Glutamatergic neuron (in vitro differentiated cells): ENCODE measurements at regions not wholly inside any gene's neighbourhood (a gene's known extent, or its start where the extent isn't known, plus 50 kb on each side); places are given as distances from the start of the nearest gene placed in this dataset.

Experiments
- DNase-seq: peaks from one replicate; pipeline ENCODE4 v3.0.0; 2022
- H3K27ac Mint-ChIP-seq: one replicate; pipeline ENCODE4 v1.8.0; 2020; ENCODE audit warnings: mild to moderate bottlenecking, mixed read lengths, inconsistent platforms; ENCODE audit not compliant: unreplicated experiment
- H3K27me3 Mint-ChIP-seq: one replicate; pipeline ENCODE4 v1.8.0; 2020; ENCODE audit warnings: mild to moderate bottlenecking, moderate library complexity, mixed read lengths, inconsistent platforms; ENCODE audit not compliant: unreplicated experiment
- H3K36me3 Mint-ChIP-seq: one replicate; pipeline ENCODE4 v1.8.0; 2020; ENCODE audit warnings: mild to moderate bottlenecking, mixed read lengths, inconsistent platforms; ENCODE audit not compliant: unreplicated experiment
- H3K4me1 Mint-ChIP-seq: one replicate; pipeline ENCODE4 v1.8.0; 2020; ENCODE audit warnings: mild to moderate bottlenecking, low read depth, mixed read lengths, inconsistent platforms; ENCODE audit not compliant: unreplicated experiment
- H3K4me3 Mint-ChIP-seq: one replicate; pipeline ENCODE4 v1.8.0; 2020; ENCODE audit warnings: mild to moderate bottlenecking, mixed read lengths, inconsistent platforms; ENCODE audit not compliant: unreplicated experiment
- H3K9me3 Mint-ChIP-seq: one replicate; pipeline ENCODE4 v1.8.0; 2020; ENCODE audit warnings: mild to moderate bottlenecking, moderate library complexity, mixed read lengths, inconsistent platforms; ENCODE audit not compliant: unreplicated experiment
- CTCF ChIP-seq: fragments of 200-600 bp; sonication (generic); IDR thresholded peaks from one replicate; pipeline ENCODE4 v1.5.0; 2021; ENCODE audit not compliant: partially characterized antibody, unreplicated experiment

DNA sequence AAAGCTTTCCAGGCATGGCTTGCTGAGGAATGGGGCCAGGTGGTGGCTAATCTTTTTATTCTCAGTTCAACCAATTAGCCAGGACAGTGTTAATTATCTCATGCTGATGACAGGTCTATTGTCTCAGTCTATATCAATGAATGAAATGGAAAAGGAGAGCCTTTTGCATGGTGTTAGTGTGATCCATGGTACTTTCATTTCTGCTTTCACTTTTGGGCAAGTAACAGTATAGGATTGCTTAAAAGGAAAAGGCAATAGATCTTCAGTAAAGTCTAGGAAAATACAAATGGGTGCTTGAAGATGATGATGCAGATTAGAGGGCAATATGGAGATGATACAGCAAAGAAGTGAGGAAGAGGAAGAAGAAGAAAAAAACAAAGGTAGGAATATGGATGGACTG lies 430.3 kb downstream of the TFAP2A start:
- TF ChIP-seq CTCF = no peak
- Mint-ChIP-seq H3K27ac (no peak overlapping the region), H3K4me3 (no peak overlapping the region), H3K4me1 (no peaks in the 10 kb centered on the region), H3K27me3 (peaks cover 2% of the 10 kb centered on the region), H3K36me3 (no peaks in the 10 kb centered on the region), H3K9me3 (no peaks in the 10 kb centered on the region)
- no peak for DNase-seq

DNA sequence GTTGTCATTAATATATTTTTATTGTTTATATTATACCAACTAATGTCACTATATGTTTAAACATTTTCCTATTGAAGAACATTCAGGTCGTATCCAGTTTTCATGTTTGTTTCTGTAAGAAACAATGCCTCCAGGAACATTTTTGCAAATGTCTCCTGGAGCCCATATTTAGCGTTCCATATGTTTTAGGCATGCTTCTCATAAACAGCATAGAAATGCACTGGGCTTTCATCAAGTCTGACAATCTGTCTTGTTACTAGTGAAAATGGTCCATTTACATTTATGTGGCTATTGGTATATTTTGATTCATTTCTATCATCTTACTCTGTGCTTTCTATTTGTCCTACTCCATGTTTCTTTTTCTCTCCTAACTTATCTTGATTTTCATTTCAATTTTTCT lies 431.7 kb downstream of the TFAP2A start:
- TF ChIP-seq CTCF = no peak
- Mint-ChIP-seq H3K4me3 (no peak overlapping the region), H3K4me1 (no peaks in the 10 kb centered on the region), H3K9me3 (no peaks in the 10 kb centered on the region), H3K36me3 (no peaks in the 10 kb centered on the region), H3K27ac (no peak overlapping the region), H3K27me3 (peaks cover 3% of the 10 kb centered on the region)
- DNase-seq = no peak

GRCh38 chr6:9982215-9982614 lies 432.7 kb downstream of the TFAP2A start:
- Mint-ChIP-seq H3K4me1 (no peaks in the 10 kb centered on the region), H3K27me3 (peaks cover 1% of the 10 kb centered on the region), H3K36me3 (no peaks in the 10 kb centered on the region), H3K27ac (no peak overlapping the region), H3K9me3 (no peaks in the 10 kb centered on the region), H3K4me3 (no peak overlapping the region)
- no peak for DNase-seq
- no peak for TF ChIP-seq CTCF

DNA sequence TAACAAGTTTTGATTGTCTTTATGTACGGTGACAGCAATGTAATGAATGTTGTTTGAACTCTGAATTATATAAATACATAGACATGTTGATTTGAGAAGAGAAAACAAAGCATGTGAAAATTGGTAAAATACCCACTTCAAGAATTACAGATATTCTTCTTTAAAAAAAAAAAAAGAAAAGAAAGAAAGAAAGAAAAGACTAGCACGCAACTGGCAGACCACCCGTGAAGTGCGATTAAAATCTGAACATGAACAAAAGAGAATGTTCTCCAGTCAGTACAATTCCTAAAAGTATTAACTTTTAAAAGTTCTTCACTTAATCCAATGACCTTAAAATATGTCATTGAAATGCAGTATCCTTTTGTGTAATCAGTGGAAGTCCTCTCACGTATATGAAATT lies 434.9 kb downstream of the TFAP2A start:
- Mint-ChIP-seq H3K9me3 (no peaks in the 10 kb centered on the region), H3K4me3 (no peak overlapping the region), H3K4me1 (no peaks in the 10 kb centered on the region), H3K36me3 (no peaks in the 10 kb centered on the region), H3K27ac (no peak overlapping the region), H3K27me3 (peaks cover 1% of the 10 kb centered on the region)
- no peak for TF ChIP-seq CTCF
- no peak for DNase-seq

GRCh38 chr6:9978480-9978879 lies 436.4 kb downstream of the TFAP2A start:
- peaks cover 1% of the 10 kb centered on the region for H3K27me3 Mint-ChIP-seq
- no peaks in the 10 kb centered on the region for H3K4me1 Mint-ChIP-seq
- no peak for TF ChIP-seq CTCF
- peaks cover under 1% of the 10 kb centered on the region for H3K9me3 Mint-ChIP-seq
- H3K4me3 Mint-ChIP-seq = no peak overlapping the region
- no peaks in the 10 kb centered on the region for H3K36me3 Mint-ChIP-seq
- DNase-seq = no peak
- no peak overlapping the region for H3K27ac Mint-ChIP-seq
